ENCODE measurements at regions not wholly inside any gene's neighbourhood (a gene's known extent, or its start where the extent isn't known, plus 50 kb on each side); places are given as distances from the start of the nearest gene placed in this dataset.
A peak's percentile ranks its signal among the peaks of the same experiment; 100 is the strongest.
"Not testable (repeated sequence)": the region's sequence is repeated elsewhere in the genome, so short reads cannot be mapped to it uniquely, and the experiment has no call there.

DNA sequence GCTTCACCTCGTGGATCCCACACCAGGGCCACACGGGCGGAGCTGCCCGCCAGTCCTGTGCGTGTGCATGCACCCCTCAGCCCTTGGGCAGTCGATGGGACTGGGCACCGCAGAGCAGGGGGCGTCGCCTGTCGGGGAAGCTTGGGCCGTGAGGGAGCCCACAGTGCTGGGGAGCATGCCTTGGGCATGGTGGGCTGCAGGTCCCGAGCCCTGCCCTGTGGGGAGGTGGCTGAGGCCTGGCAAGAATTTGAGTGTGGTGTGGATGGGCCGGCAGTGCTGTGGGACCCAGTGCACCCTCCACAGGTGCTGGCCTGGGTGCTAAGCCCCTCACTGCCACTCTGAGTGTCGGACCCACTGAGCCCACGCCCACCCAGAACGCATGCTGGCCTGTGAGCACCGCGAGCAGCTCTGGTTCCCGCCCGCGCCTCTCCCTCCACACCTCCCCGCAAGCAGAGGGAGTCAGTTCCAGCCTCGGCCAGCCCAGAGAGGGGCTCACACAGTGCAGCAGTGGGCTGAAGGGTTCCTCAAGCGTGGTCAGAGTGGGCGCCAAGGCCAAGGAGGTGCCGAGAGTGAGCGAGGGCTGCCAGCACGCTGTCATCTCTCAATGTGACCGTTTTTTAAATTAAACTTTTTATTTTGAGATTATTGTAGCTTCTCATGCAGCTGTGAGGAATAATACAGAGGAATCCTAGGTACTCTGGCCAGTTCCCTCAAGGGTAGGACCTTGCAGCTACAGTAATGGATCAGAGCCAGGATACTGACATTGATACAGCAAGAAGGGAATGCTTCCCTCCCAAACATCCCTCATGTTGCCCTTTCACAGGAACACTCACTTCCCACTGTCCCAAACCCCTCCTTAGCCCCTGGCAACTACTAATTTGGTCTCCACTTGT is 127.7 kb downstream of the CRYBB2 start:
- DNase-seq (ENCODE audit: low read depth) = peak; percentile 29
- H3K4me3 ChIP-seq (ENCODE audit: low read depth, low read length) = no peak overlapping the region
- TF ChIP-seq, protein P1, sequence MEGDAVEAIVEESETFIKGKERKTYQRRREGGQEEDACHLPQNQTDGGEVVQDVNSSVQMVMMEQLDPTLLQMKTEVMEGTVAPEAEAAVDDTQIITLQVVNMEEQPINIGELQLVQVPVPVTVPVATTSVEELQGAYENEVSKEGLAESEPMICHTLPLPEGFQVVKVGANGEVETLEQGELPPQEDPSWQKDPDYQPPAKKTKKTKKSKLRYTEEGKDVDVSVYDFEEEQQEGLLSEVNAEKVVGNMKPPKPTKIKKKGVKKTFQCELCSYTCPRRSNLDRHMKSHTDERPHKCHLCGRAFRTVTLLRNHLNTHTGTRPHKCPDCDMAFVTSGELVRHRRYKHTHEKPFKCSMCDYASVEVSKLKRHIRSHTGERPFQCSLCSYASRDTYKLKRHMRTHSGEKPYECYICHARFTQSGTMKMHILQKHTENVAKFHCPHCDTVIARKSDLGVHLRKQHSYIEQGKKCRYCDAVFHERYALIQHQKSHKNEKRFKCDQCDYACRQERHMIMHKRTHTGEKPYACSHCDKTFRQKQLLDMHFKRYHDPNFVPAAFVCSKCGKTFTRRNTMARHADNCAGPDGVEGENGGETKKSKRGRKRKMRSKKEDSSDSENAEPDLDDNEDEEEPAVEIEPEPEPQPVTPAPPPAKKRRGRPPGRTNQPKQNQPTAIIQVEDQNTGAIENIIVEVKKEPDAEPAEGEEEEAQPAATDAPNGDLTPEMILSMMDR (IDR thresholded peaks at IDR 0.05; ENCODE audit: insufficient read depth, low read length) = no peak

DNA sequence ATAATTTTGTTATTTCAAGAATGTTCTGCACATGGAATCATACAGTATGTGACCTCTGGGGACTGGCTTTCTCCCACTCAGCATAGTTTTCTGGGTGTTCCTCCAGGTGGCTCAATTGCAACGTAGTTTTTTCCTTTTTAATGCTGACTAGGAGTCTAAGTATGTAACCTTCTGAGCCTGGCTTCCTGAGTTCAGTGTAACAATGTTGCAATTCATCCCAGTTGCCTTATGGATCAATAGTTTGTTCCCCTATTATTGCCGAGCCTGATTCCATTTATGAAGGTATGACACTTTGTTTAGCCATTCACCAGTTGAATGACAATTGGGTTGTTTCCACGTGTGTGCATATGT is 128.3 kb downstream of the CRYBB2 start:
- DNase-seq (ENCODE audit: low read depth) = peak; percentile 11
- TF ChIP-seq, protein P1 (IDR thresholded peaks at IDR 0.05; ENCODE audit: insufficient read depth, low read length) = no peak
- H3K4me3 ChIP-seq (ENCODE audit: low read depth, low read length) = no peak overlapping the region

DNA sequence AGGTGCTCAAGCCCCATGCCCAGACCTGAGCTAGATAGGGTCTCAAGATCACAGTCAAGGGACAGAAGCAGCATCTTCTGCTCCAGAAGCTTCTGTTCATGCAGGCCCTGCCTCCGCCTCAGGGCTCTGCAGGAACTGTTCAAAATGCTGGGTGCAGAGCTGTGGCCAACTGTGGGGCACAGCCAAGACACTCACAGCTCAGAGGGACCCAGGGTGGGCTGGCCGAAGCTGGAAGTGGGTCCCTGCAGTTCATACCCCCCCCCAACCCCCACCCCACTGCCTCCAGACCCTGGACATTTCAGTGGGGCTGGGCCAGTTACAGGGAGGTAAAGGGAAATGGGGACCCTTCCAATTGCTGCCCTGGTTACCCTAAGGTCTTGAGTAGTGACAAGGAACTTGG is 129.0 kb downstream of the CRYBB2 start:
- no peak overlapping the region for H3K4me3 ChIP-seq (ENCODE audit: low read depth, low read length)
- no peak for DNase-seq (ENCODE audit: low read depth)
- TF ChIP-seq, protein P1 (IDR thresholded peaks at IDR 0.05; ENCODE audit: insufficient read depth, low read length) = no peak

DNA sequence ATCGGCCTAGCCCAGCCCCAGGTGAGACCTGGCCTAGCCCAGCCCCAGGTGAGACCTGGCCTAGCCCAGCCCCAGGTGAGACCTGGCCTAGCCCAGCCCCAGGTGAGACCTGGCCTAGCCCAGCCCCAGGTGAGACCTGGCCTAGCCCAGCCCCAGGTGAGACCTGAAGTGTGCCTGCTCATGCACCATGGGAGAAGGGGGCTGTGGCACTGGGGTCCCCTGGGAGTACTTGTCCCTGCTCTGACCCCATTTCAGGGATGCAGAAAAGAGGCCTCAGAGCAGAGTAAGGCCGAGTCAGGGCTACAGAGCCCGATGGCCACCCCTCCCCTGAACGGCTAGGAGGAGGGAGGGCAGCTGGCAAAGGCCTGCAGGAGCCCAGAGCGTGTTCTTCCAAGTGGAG is 129.6 kb downstream of the CRYBB2 start:
- H3K4me3 ChIP-seq (ENCODE audit: low read depth, low read length); DNase-seq (ENCODE audit: low read depth): not testable (repeated sequence)

DNA sequence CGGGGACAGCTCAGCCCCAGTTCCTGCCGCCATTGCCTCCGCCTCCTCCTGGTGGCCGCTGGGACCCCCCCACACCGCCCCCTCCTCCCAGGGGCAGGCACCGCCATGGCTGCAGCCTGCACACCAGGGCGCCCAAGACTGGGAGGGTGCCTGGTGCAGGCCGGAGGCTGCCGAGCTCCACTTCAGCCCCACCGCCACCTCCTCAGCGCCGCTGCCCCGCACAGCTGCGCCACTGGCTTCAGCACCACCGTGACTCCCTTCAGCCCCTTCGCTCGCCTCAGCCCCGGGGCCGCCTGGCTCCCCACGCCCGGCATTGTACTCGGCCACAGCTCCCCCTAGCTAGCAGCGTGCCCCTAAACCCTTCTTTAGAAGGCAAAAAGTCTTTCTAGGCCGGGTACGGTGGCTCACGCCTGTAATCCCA is 131.1 kb downstream of the CRYBB2 start:
- DNase-seq (ENCODE audit: low read depth) = no peak
- no peak overlapping the region for H3K4me3 ChIP-seq (ENCODE audit: low read depth, low read length)
- TF ChIP-seq, protein P1 (IDR thresholded peaks at IDR 0.05; ENCODE audit: insufficient read depth, low read length) = no peak

DNA sequence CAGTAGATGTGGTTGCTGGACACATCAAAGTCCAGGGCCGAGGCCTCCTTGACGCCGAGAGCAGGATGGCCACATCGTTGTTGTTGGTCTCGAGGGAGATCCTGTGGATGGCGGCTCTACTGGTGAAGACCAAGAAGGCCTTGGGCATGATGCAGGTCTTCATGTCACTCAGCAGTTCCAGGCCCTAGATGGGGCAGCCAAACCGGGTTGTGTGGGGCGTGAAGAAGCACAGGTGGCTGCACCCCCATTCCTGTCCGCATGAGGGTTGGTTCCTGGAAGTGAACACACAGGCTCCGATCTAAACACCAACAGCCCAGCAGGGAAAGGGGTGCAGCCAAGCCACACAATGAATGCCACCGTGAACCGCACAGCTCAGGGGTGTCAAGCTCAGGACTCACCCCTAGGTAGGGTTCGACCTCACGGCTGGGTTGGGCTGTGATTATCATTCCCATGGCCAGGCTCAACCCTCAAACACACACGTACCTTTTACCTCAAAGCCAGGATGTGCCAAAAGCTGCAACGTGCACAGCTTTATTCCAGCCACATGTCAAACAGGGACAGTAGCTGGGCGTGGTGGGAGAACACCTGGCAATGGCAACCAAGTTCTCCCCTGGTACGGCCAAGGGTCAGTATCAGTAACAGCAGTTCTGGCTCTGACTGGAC is 132.3 kb downstream of the CRYBB2 start:
- no peak overlapping the region for H3K4me3 ChIP-seq (ENCODE audit: low read depth, low read length)
- no peak for DNase-seq (ENCODE audit: low read depth)
- TF ChIP-seq, protein P1 (IDR thresholded peaks at IDR 0.05; ENCODE audit: insufficient read depth, low read length) = no peak

DNA sequence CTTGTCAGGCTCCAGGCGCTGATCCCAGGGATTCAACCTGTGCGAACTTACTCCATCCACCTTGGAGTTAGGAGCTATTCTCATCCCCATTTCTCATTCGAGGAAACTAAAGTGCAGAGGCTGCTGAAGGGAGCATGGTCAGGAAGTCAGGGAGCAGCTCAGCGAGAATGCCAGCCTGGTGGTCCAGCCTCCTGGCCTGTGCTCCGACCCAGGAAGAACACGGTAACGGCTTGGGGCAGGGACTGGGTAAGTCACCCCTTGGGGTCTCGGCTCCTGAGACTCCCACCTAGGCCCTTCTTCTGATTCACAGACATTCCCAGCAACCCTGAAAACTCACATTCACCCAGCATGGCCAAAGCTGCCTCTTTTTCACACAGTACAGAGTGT is 132.8 kb downstream of the CRYBB2 start:
- H3K4me3 ChIP-seq (ENCODE audit: low read depth, low read length) = no peak overlapping the region
- TF ChIP-seq, protein P1 (IDR thresholded peaks at IDR 0.05; ENCODE audit: insufficient read depth, low read length) = no peak
- DNase-seq (ENCODE audit: low read depth) = no peak
